ENCODE measurements at regions not wholly inside any gene's neighbourhood (a gene's known extent, or its start where the extent isn't known, plus 50 kb on each side); places are given as distances from the start of the nearest gene placed in this dataset.
"Not testable (repeated sequence)": the region's sequence is repeated elsewhere in the genome, so short reads cannot be mapped to it uniquely, and the experiment has no call there.

DNA sequence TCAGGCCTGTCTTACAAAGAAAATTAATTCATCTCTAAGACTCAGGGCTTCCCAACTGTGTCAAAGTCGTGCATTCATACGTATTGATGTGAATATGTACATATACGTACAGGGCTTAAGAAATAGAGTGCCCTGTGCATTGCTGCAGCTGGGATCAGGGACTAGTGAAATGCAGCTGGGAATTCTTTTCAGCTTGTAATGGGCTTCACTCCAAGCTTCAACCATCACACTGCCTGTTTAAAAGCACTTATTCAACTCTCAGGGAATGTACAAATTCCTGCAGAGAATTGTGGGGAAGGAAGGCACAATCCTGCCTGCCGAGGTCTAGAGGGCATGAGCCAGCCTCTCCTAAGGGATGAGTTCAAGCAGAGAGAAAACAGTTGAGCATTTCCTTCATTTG is 59.6 kb upstream of the MAN2A1 start:
- DNase-seq (ENCODE audit: low read depth, low spot score): no peak

DNA sequence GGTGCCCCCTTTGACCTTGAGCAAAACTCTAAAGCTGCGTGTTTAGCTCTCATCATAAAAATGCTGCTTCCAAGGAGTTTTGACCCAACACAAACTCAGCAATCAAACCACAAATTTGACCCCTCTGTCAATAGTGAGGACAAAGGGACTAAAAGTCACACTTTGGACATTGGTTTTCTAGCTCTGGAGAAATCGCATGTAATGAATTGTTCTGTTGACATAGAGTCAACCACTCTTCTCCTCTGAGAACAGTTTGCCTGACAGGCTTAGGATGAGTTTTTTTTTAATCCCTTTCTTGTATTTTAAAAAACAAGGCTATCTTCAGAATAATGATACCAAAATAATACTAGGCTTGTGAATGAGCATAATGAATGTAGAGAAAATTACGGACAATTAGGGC is 61.1 kb upstream of the MAN2A1 start:
- DNase-seq (ENCODE audit: low read depth, low spot score): no peak

DNA sequence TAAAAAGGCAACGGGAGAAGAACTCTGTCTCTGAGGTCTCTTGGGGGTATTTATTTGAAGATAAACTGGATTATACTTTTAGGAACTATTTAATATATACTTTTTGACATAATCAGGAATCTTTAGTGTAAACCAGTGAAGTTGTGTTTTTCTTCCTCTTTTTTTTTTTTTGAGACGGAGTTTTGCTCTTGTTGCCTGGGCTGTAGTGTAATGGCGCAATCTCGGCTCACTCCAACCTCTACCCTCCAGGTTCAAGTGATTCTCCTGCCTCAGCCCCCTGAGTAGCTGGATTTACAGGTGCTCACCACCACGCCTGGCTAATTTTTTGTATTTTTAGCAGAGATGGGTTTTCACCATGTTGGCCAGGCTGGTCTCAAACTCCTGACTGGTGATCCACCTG is 68.5 kb upstream of the MAN2A1 start:
- not testable (repeated sequence) for DNase-seq (ENCODE audit: low read depth, low spot score)

DNA sequence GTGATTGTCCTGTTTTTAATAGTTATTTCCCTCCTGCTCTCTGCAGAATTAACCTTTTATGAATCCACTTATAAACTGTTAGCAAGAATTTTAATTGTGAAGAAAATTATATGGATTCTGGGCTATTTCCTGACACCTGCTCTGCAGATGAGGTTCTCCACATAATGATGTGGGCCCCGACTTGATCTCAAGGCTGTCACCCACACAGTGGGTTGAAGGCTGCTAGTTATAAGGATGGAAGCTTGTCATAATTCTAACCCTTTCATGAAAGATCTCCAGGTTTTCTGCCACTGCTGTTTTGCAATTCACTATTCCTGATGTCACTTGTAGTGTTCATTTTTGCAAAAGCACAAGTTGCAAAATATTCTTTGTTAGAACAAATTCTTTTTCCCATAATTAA is 69.1 kb upstream of the MAN2A1 start:
- no peak for DNase-seq (ENCODE audit: low read depth, low spot score)

DNA sequence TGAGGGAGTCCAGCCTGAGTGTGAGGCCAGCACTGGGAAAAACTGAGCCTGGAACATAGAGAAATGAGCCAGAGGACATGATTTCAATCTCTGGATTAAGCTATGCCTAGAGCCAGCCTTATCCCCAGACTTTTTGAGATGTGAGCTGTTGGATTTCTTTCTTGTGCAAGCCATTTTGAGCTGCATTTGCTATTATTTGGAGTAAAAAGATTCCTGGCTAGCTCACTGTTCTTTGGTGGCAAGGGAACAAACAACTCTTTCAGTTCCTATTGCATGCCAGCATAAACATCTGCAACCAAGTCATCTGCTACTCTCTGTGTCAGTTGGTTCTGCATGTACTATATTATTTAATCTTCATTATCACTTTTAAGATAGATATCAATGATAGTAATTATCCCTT is 70.1 kb upstream of the MAN2A1 start:
- DNase-seq (ENCODE audit: low read depth, low spot score): no peak

DNA sequence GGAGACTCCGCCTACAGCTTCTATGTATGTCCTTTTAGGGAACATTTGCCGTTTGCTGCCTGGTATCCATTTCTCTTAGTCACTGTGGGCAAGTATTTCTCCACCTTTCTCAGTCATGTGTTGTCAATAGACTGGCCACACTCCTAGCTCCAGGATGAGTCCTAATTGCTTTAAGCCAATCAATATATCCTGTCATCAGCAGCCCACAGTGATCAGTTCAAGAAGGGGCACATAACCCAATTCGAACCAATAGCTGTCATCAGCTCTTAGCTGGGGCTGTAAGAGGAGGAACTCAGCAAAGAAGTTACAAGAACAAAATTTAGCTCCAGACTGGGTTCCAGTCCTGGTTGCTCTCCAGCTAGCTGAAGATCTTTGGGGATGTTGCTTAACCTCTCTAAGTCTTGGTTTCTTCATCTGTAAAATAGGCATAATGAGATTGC is 70.7 kb upstream of the MAN2A1 start:
- no peak for DNase-seq (ENCODE audit: low read depth, low spot score)

DNA sequence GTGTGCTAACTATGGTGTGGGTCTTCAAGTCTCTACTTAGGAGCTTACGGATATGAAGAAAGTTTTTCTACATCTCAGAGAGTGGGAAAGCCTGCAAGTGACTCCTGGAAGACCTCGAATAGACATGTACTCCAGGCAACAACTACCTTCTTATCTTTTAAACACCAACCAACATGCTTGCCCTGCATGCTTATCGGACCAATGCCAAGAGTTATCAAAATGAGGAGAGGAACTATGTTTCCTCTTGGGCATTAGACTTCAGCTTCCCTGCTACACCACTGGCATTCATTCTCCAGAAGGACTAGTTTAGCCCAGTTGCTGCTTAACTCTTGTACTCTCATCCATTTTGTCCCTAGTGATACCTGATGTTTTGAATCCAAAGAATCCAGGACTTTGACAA is 74.7 kb upstream of the MAN2A1 start:
- DNase-seq (ENCODE audit: low read depth, low spot score): no peak

DNA sequence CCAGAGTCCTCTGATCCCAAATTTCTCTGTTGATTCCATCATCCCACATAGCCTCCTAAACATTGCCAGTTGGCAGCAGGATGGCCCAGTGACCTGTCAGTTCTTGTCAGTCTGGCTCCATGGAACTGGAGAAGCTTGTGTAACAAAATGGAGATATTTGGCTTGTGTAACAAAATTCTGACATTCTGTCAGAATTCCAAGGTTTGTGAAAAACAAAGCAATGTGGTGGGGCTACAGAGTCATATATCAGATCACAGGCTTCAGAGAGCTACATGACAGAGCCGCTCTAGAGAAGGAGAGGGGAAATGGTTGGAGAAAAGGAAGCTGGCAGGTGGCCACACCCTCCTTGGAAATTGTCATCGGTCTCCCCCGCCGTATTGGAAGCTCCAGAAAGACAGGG is 75.4 kb upstream of the MAN2A1 start:
- no peak for DNase-seq (ENCODE audit: low read depth, low spot score)

DNA sequence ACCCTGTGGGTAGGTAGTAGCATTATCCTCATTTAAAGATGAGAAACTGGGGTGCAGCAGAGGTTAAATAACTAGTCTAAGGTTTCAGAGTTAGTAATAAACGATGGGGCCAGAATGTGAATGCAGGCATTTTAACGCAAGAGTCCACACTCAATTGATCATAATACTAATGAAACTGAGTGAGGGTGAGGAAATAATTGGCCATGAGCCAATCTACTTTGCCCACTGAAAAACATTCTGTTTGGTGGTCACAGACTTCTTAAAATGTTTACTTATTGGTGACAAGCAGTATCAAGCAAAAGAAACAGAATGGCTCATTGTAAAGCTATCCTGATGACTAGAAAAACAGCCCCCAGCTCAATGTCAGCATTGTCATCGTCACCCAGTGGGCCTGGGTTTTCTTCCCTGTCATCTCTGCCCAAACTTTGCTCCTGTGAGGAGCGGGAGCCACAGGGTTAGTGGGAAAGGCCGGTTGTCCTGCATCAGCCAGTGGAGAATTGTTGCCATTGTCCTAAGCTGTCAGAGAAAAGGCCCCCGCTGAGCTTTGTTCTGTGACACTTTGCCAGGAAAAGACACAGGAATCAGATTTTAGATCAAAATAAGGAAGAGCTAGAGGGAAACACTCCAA is 77.3 kb upstream of the MAN2A1 start:
- peak; percentile 22 for DNase-seq (ENCODE audit: low read depth, low spot score)

DNA sequence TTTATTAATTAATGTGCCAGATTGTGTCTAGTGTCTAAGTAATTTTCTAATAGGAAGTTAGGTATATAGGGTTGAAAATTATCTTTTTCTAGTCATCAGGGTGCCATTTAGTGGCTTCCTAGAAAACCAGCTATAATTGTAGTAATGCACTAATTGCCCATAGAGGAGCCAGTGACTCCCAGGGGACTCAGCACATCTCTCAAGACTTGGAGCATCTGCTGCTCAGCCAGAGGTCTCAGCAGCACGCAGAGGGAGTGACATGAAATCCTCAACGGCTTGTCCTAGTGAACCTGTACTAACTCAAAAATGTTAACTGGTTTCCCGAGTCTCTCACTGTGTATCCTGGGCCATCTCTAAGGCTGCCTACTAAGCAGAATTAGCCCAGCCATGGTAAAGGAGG is 78.2 kb upstream of the MAN2A1 start:
- DNase-seq (ENCODE audit: low read depth, low spot score): no peak

DNA sequence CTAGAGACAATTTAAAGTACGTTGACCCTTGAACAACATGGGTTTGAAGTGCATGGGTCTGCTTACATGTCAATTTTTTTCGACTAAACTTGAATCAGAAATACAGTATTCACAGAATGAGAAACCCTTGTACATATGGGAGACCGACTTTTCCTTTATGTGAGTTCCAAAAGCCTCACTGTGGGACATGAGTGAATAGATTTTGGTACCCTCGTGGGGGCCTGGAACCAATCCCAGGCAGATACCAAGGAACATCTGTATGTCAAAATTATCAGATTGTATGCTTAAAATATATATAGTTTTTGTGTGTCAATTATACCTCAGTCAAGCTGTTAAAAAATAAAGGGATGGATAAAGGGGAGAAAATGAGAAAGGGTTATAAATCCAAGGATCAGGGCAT is 78.7 kb upstream of the MAN2A1 start:
- no peak for DNase-seq (ENCODE audit: low read depth, low spot score)

DNA sequence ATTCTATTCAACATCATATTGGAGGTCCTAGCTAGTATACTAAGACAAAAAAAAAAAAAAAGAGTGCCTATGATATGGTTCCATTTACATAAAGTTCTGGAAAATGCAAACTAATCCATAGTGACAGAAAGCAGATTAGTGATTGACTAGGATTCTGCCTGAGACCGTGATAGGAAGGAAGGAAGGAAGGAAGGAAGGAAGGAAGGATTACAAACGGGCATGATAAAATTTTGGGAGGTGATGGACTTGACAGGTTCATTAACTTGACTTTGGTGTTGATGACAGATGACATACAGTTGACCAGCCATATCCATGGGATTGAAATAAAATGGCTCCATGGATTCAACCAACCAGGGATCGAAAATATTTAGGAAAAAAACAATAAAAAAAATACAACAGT is 79.1 kb upstream of the MAN2A1 start:
- DNase-seq (ENCODE audit: low read depth, low spot score): no peak

DNA sequence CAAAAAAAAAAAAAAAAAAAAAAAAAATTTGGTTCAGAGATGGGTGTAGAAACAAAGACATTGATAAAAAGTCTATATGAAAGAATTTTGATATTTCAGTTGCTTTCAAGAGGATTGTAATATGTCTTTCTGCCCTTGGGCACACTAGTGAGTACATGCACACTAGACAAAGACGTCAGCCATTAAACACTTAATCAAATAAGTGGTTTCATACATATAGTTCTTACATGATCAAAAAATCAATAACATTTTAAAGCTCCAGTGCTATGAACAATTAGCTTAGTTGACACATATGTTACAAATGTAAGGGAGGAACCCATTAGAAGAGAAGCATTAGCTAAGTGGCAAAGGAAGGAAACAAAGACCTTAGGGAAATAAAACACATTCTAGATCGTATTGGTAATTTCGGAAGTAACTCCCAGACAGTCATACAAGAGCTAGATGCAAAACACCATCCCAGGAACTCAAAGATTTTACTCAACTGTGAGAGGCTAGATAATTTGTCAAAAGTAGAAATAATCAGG is 84.5 kb upstream of the MAN2A1 start:
- DNase-seq (ENCODE audit: low read depth, low spot score): no peak

DNA sequence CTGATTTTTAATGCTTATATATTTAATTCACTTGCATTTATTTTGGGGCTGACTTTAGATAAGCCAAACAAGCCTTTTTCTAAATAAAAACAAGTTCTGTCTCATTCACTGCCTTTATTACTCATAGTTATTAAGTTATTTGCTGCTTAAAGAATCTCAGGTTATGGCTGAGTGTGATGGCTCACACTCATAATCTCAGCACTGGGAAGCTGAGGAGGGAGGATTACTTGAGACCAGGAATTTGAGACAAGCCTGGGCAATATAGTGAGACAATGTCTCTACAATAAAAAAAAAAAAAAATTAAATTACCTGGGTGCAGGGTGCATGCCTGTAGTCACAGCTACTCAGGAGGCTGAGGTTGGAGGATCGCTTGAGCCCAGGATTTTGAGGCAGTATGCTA is 85.0 kb upstream of the MAN2A1 start:
- no peak for DNase-seq (ENCODE audit: low read depth, low spot score)

DNA sequence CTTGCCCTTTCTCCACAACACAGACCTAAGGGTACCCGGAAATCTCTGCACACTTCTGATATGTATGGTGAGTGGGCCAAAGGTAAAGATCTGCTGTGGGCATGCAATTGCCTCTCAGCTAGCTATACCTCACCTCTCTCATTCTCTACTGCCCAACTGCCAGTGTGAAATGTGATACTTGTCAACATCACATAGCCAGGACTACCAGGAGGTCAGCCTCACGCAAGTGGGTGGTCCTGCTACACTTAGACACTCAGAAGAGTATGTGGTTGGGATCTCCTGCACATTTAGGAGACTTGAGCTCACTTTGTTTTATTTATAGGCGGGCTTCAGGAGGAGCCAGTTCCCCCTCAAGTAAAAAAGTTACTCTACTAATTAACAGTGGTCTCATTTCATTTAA is 88.0 kb upstream of the MAN2A1 start:
- no peak for DNase-seq (ENCODE audit: low read depth, low spot score)

DNA sequence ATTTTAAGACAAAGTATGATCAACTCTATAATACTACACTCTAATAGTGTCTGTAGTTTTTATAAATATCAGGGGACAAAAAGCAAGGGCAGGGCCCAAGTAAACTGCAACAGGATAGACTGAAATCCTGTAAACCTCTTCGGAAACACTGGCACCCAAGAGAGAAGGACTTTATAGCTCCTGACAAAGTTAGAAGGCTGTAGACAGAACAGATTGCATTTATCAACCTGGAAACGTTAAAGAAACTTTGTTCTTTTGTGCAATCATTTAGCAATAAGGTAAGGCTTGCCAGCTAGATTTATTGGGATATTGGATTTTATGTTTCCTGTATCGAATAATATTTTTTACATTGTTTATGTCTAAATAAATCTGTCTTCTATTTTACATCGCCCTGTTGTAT is 91.8 kb upstream of the MAN2A1 start:
- DNase-seq (ENCODE audit: low read depth, low spot score): no peak

DNA sequence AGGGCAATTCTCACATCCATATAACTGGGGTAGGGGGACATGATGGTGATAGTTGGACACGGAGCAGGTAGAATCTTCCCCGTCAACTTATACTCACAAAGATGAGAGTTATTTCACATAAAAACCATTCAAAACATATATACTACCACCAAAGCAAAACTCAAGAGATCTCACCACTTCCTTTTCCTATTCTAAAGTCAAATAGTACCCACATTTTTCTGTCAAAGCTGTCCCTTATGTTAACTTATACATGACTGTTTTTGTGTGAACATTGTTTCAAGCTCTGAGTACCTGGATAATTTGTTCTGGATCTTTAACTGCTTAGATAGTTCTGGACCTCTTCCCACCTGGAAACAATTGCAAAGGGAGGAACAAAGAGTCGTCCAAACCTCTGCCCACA is 95.5 kb upstream of the MAN2A1 start:
- DNase-seq (ENCODE audit: low read depth, low spot score): no peak

DNA sequence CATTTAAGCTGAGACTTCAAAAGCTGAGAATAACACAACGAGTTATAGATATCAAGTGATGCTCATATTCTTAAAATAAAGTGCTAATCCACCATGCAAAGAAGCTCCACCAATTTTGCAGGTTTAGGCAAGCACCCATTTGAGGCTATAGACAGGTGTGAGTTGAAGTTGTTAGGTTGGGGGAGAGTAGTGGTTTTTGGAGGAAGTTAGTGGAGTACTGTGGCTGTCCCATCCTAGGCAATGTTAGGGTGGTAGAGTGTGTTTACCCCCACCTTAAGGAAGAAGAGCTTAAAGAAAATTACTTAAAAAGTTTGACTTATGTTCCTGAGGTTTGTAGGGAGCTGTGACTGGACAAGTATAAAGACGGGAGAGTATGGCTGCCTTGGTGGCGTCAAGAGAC is 98.9 kb upstream of the MAN2A1 start:
- no peak for DNase-seq (ENCODE audit: low read depth, low spot score)

DNA sequence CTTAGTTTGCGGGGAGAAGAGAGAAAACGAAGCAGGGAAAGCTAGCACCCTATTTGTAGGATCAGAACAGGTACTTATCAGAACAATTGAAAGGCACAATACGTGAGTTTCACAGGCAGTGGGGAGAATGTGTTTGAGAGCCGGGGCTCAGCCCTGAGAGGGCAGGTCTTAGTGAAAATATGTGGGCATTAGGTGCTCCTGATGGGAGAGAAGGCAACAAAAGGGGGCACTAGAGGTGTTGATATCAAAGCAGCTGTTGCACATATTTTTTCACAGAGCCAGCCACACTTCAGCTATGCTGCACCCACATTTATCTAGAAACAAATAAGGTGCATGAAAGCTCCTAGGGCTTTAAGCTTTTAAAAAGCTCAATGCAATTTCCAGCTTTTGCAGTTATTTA is 99.7 kb upstream of the MAN2A1 start:
- no peak for DNase-seq (ENCODE audit: low read depth, low spot score)

DNA sequence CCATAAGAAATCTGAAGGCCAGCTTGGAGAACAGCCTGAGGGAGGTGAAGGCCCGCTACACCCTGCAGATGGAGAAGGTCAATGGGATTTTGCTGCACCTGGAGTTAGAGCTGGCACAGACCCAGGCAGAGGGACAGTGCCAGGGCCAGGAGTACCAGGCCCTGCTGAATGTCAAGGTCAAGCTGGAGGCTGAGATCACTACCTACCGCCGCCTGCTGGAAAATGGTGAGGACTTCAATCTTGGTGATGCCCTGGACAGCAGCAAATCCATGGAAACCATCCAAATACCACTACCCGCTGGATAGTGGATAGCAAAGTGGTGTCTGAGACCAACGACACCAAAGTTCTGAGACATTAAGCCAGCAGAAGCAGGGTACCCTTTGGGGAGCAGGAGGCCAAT is 100.5 kb upstream of the MAN2A1 start:
- DNase-seq (ENCODE audit: low read depth, low spot score): no peak

DNA sequence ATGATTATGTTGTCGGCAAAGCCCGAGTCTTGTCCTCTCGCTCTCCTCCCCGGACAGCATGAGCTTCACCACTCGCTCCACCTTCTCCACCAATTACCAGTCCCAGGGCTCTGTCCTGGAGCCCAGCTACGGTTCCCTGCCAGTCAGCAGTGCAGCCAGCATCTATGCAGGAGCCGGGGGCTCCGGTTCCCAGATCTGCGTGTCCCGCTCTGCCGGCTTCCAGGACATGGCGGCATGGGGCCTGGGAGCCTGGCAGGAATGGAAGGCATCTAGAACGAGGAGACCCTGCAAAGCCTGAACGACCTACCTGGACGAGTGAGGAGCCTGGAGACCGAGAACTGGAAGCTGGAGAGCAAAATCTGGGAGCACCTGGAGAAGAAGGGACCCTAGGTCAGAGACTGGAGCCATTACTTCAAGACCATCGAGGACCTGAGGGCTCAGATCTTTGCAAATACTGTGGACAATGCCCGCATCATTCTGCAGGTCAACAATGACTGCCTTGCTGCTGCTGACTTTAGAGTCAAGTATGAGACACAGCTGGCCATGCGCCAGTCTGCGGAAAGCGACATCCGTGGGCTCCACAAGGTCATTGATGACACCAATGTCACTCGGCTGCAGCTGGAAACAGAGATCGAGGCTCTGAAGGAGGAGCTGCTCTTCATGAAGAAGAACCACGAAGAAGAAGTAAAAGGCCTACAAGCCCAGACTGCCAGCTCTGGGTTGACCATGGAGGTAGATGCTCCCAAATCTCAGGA is 101.3 kb upstream of the MAN2A1 start:
- no peak for DNase-seq (ENCODE audit: low read depth, low spot score)

DNA sequence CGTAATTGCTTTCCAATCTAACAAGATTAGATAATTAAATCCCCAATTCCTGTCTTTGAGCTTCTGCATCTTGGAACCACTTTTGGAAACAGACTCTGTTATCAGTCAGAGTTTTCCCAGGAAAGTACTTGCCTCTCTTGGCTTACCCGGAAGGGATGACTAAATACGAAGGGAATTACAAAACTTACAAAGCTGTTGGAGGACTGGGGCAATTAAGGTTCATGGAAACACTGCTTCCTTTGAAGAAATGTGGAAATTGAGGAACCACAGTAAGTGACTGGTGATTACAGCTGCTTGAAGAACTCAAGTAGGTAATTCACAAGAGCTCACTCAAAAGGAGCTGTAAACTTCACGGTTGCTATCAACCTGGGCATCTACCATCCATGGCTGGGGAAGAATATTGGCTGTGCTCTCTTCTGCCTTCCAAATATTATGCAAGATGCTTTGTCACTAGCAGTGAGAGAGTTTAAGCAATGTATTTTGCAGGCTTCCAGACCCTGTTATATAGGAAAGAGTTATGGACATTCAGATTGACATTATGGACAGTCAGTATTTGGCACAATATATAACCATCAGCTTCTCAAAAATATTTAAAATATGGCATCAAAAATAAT is 104.6 kb upstream of the MAN2A1 start:
- DNase-seq (ENCODE audit: low read depth, low spot score): peak; percentile 43

DNA sequence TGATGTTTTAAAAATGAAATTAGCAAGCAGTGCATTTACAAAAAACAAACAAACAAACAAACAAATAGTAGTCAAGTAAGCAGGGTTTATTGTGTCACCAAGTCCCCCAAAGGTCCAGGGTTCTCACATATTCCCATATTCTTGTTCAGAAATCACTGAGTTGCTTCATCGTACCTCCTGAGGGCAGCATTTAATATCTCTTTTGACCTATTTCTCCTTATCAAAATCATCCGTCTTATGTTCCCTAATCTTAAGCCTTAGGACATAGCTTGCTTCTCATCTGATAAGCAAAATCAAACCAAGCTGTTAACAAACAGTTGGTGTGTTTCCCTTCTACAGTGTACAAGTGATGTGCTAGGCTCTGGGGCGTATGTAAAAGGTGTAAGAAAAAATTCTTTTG is 109.5 kb upstream of the MAN2A1 start:
- no peak for DNase-seq (ENCODE audit: low read depth, low spot score)

Data from ELF-1 (cell line).